Type B pancreatic cell (in vitro differentiated cells): ENCODE measurements at regions not wholly inside any gene's neighbourhood (a gene's known extent, or its start where the extent isn't known, plus 50 kb on each side); places are given as distances from the start of the nearest gene placed in this dataset.

ENCODE experiments used
- DNase-seq: peaks from one replicate; pipeline ENCODE4 v3.0.0; 2021; ENCODE audit warnings: mixed read lengths; ENCODE audit not compliant: unreplicated experiment; ENCODE audit errors: extremely low spot score
- H3K27ac Mint-ChIP-seq: 2 replicates; pipeline ENCODE4 v1.8.0; 2021; ENCODE audit warnings: mild to moderate bottlenecking, mixed read lengths
- H3K27me3 Mint-ChIP-seq: 2 replicates; pipeline ENCODE4 v1.8.0; 2021; ENCODE audit warnings: mixed read lengths
- H3K36me3 Mint-ChIP-seq: 2 replicates; pipeline ENCODE4 v1.8.0; 2021; ENCODE audit warnings: mixed read lengths
- H3K4me1 Mint-ChIP-seq: one replicate; pipeline ENCODE4 v1.8.0; 2021; ENCODE audit warnings: mixed read lengths; ENCODE audit not compliant: unreplicated experiment
- H3K4me3 Mint-ChIP-seq: 2 replicates; pipeline ENCODE4 v1.8.0; 2021; ENCODE audit warnings: mild to moderate bottlenecking, mixed read lengths
- H3K9me3 Mint-ChIP-seq: 2 replicates; pipeline ENCODE4 v1.8.0; 2021; ENCODE audit warnings: mixed read lengths
- CTCF ChIP-seq: fragments of 200-600 bp; sonication (generic); conservative IDR thresholded peaks from 2 replicates; pipeline ENCODE4 v1.5.0; 2021; ENCODE audit warnings: antibody characterized with exemption, mild to moderate bottlenecking

- no peak overlapping the region for H3K27ac Mint-ChIP-seq
- H3K36me3 Mint-ChIP-seq = no peaks in the 10 kb centered on the region
- DNase-seq = no peak
- TF ChIP-seq CTCF = no peak
- no peak overlapping the region for H3K4me3 Mint-ChIP-seq
- peaks cover 7% of the 10 kb centered on the region for H3K9me3 Mint-ChIP-seq
- peaks cover 6% of the 10 kb centered on the region for H3K4me1 Mint-ChIP-seq
- H3K27me3 Mint-ChIP-seq = no peaks in the 10 kb centered on the region
Observed at GRCh38 chr12:75606956-75607355, 95.5 kb upstream of the KRR1 start.

- Mint-ChIP-seq H3K27me3 (no peaks in the 10 kb centered on the region), H3K4me1 (peaks cover 10% of the 10 kb centered on the region), H3K36me3 (no peaks in the 10 kb centered on the region), H3K9me3 (peaks cover 4% of the 10 kb centered on the region), H3K27ac (no peak overlapping the region), H3K4me3 (no peak overlapping the region)
- TF ChIP-seq CTCF = no peak
- no peak for DNase-seq
Observed at GRCh38 chr12:75606151-75606550, 94.7 kb upstream of the KRR1 start.

GRCh38 chr12:75603475-75603874 lies 92.1 kb upstream of the KRR1 start:
- H3K4me3 Mint-ChIP-seq = no peak overlapping the region
- TF ChIP-seq CTCF = no peak
- H3K36me3 Mint-ChIP-seq = no peaks in the 10 kb centered on the region
- no peaks in the 10 kb centered on the region for H3K27me3 Mint-ChIP-seq
- DNase-seq = no peak
- peaks cover 10% of the 10 kb centered on the region for H3K4me1 Mint-ChIP-seq
- H3K9me3 Mint-ChIP-seq = peaks cover 8% of the 10 kb centered on the region
- no peak overlapping the region for H3K27ac Mint-ChIP-seq

GRCh38 chr12:75602106-75602505 lies 90.7 kb upstream of the KRR1 start:
- H3K27me3 Mint-ChIP-seq = no peaks in the 10 kb centered on the region
- H3K4me3 Mint-ChIP-seq = no peak overlapping the region
- DNase-seq = no peak
- no peaks in the 10 kb centered on the region for H3K36me3 Mint-ChIP-seq
- no peak for TF ChIP-seq CTCF
- H3K9me3 Mint-ChIP-seq = peaks cover 8% of the 10 kb centered on the region
- H3K27ac Mint-ChIP-seq = no peak overlapping the region
- peaks cover 10% of the 10 kb centered on the region for H3K4me1 Mint-ChIP-seq

- DNase-seq = no peak
- TF ChIP-seq CTCF = no peak
- peaks cover 4% of the 10 kb centered on the region for H3K4me1 Mint-ChIP-seq
- H3K27me3 Mint-ChIP-seq = no peaks in the 10 kb centered on the region
- H3K36me3 Mint-ChIP-seq = no peaks in the 10 kb centered on the region
- H3K27ac Mint-ChIP-seq = no peak overlapping the region
- H3K9me3 Mint-ChIP-seq = peaks cover 13% of the 10 kb centered on the region
- H3K4me3 Mint-ChIP-seq = no peak overlapping the region
Observed at GRCh38 chr12:75600146-75600545, 88.7 kb upstream of the KRR1 start.

- DNase-seq = no peak
- peaks cover 21% of the 10 kb centered on the region for H3K9me3 Mint-ChIP-seq
- no peak for TF ChIP-seq CTCF
- no peaks in the 10 kb centered on the region for H3K27me3 Mint-ChIP-seq
- H3K4me3 Mint-ChIP-seq = no peak overlapping the region
- no peak overlapping the region for H3K27ac Mint-ChIP-seq
- H3K4me1 Mint-ChIP-seq = peaks cover 4% of the 10 kb centered on the region
- no peaks in the 10 kb centered on the region for H3K36me3 Mint-ChIP-seq
Observed at GRCh38 chr12:75599061-75599460, 87.7 kb upstream of the KRR1 start.
